SJCRH30 (cell line): ENCODE measurements at regions not wholly inside any gene's neighbourhood (a gene's known extent, or its start where the extent isn't known, plus 50 kb on each side); places are given as distances from the start of the nearest gene placed in this dataset.
"Not testable (repeated sequence)": the region's sequence is repeated elsewhere in the genome, so short reads cannot be mapped to it uniquely, and the experiment has no call there.

Source experiments
- DNase-seq, 2 experiments: peaks; one replicate each; pipeline ENCODE4 v3.0.0-alpha.2; 2015 to 2020
- H3K27ac ChIP-seq: fragments of 250-450 bp; sonication (Bioruptor Pico); 2 replicates; pipeline ENCODE4 v1.5.1; 2020; ENCODE audit warnings: mild to moderate bottlenecking, moderate library complexity
- H3K27me3 ChIP-seq: fragments of 250-450 bp; sonication (Bioruptor Pico); 2 replicates; pipeline ENCODE4 v1.5.1; 2020; ENCODE audit warnings: mild to moderate bottlenecking, moderate library complexity
- H3K36me3 ChIP-seq: fragments of 250-450 bp; sonication (Bioruptor Pico); 2 replicates; pipeline ENCODE4 v1.5.1; 2020; ENCODE audit warnings: mild to moderate bottlenecking, moderate library complexity
- H3K4me1 ChIP-seq: fragments of 250-450 bp; sonication (Bioruptor Pico); 2 replicates; pipeline ENCODE4 v1.5.1; 2020; ENCODE audit warnings: mild to moderate bottlenecking, moderate library complexity
- H3K4me3 ChIP-seq: fragments of 250-450 bp; sonication (Bioruptor Pico); 2 replicates; pipeline ENCODE4 v1.5.1; 2020; ENCODE audit warnings: mild to moderate bottlenecking, moderate library complexity
- H3K9me3 ChIP-seq: fragments of 250-450 bp; sonication (Bioruptor Pico); replicated peaks from 2 replicates; pipeline ENCODE4 v1.5.1; 2020; ENCODE audit warnings: mild to moderate bottlenecking, moderate library complexity

DNA sequence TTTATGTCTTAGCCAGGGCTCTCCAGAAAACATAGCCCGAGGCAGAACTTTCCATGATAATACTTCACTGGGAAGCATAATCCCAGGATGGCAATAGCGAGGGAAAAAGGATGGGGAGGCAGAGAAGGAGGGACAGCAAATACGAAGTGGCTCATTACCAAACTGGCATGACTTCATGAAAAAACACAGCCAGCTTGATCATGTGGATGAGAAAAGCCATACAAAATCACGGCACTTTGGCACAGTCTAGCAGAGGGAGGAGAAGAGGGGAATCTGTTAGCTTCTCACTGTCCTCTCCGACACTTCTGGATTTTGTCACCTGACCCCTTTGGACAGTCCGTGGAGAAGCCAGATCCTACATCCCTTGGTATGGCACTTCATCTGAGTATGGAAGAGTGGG is 212.5 kb upstream of the GRIK2 start:
- H3K4me1 ChIP-seq: no peaks in the 10 kb centered on the region
- no peak for DNase-seq
- no peaks in the 10 kb centered on the region for H3K36me3 ChIP-seq
- no peak overlapping the region for H3K4me3 ChIP-seq
- H3K27ac ChIP-seq: no peak overlapping the region
- no peaks in the 10 kb centered on the region for H3K9me3 ChIP-seq
- H3K27me3 ChIP-seq: no peaks in the 10 kb centered on the region

- H3K27ac ChIP-seq, H3K27me3 ChIP-seq, H3K9me3 ChIP-seq, H3K36me3 ChIP-seq, H3K4me3 ChIP-seq, H3K4me1 ChIP-seq: not testable (repeated sequence)
- DNase-seq: peak in 1 of 2 experiments; percentile 7
Observed at GRCh38 chr6:101188285-101188798, 205.2 kb upstream of the GRIK2 start.

DNA sequence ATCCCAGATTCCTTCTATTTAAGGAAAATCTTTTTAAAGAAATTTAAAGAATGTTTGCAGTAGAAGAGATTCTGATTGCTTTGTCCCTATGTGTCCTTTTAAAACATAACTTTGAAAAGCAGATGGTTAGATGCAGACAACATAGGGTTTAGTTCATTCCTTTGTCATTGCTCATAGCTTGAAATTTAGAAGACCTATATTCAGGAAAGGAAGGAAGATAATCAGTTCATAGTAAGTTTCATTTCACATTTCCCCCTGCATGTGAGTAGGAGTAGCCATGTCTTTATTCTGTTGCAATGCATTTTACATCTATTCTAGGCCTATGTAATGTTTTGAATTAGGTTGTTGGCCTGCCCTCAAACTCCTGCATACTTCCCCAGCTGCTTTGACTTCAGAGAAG is 197.9 kb upstream of the GRIK2 start:
- Histone ChIP-seq H3K4me3 (no peak overlapping the region), H3K27me3 (no peaks in the 10 kb centered on the region), H3K9me3 (no peaks in the 10 kb centered on the region), H3K36me3 (no peaks in the 10 kb centered on the region), H3K27ac (no peak overlapping the region), H3K4me1 (no peaks in the 10 kb centered on the region)
- no peak for DNase-seq

DNA sequence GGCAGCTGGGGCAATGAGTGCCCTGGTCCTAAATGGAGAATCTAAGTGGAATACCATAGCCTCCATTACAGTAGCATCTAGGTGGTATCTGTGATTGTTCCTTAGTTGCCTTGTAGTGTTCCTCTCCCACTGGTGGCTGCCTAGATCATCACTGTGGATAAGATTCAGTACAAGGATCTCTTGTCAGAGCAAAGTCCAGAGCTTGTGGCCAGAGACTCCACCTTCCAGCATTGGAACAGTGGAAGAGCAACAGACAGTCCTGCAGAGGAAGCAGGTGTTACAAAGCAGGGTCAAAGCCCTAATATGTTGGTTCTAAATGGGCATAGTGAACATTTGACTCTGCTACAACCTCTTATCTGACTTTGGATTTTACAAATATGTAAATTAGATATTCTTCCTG is 194.1 kb upstream of the GRIK2 start:
- no peaks in the 10 kb centered on the region for H3K36me3 ChIP-seq

GRCh38 chr6:101202867-101203374 is 190.6 kb upstream of the GRIK2 start:
- Histone ChIP-seq H3K9me3 (no peaks in the 10 kb centered on the region), H3K4me3 (no peak overlapping the region), H3K36me3 (no peaks in the 10 kb centered on the region), H3K4me1 (no peaks in the 10 kb centered on the region), H3K27me3 (no peaks in the 10 kb centered on the region), H3K27ac (no peak overlapping the region)
- DNase-seq: no peak

More for the DNA sequence above, 194.1 kb upstream of the GRIK2 start:
- H3K4me3 ChIP-seq: no peak overlapping the region
- DNase-seq: no peak
- no peaks in the 10 kb centered on the region for H3K27me3 ChIP-seq
- no peak overlapping the region for H3K27ac ChIP-seq
- no peaks in the 10 kb centered on the region for H3K4me1 ChIP-seq
- H3K9me3 ChIP-seq: no peaks in the 10 kb centered on the region

- Histone ChIP-seq H3K36me3 (no peaks in the 10 kb centered on the region), H3K4me3 (no peak overlapping the region), H3K27me3 (no peaks in the 10 kb centered on the region), H3K9me3 (no peaks in the 10 kb centered on the region), H3K4me1 (no peaks in the 10 kb centered on the region), H3K27ac (no peak overlapping the region)
- DNase-seq: no peak
Observed at GRCh38 chr6:101203664-101204063, 189.8 kb upstream of the GRIK2 start.

GRCh38 chr6:101208152-101208551 is 185.4 kb upstream of the GRIK2 start:
- DNase-seq: no peak
- Histone ChIP-seq H3K36me3 (no peaks in the 10 kb centered on the region), H3K27ac (no peak overlapping the region), H3K9me3 (no peaks in the 10 kb centered on the region), H3K27me3 (no peaks in the 10 kb centered on the region), H3K4me3 (no peak overlapping the region), H3K4me1 (no peaks in the 10 kb centered on the region)

DNA sequence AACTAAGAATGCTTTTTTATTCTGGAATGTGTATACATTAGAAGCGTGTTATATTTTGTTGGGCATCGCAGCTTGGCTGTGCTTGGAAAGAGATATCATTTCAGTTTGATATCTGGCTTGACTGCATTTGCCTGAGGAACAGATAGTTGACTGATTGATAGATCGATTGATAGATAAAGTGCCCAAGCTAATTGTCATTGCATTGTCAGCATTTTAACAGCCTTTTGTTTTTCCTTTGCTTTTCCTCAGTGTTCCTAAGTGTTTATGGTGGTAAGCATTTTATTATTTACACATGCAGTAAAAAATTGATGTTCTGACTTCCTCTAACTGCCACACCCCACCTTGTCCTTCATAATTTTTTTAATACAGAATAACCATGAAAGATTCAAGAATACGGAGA is 180.9 kb upstream of the GRIK2 start:
- no peaks in the 10 kb centered on the region for H3K36me3 ChIP-seq
- no peaks in the 10 kb centered on the region for H3K4me1 ChIP-seq
- no peak overlapping the region for H3K27ac ChIP-seq
- no peak for DNase-seq
- no peak overlapping the region for H3K4me3 ChIP-seq
- H3K27me3 ChIP-seq: no peaks in the 10 kb centered on the region
- no peaks in the 10 kb centered on the region for H3K9me3 ChIP-seq

- H3K9me3 ChIP-seq: no peaks in the 10 kb centered on the region
- DNase-seq: no peak
- no peak overlapping the region for H3K4me3 ChIP-seq
- H3K36me3 ChIP-seq: no peaks in the 10 kb centered on the region
- no peaks in the 10 kb centered on the region for H3K27me3 ChIP-seq
- H3K27ac ChIP-seq: no peak overlapping the region
- H3K4me1 ChIP-seq: no peaks in the 10 kb centered on the region
Observed at GRCh38 chr6:101222007-101222406, 171.5 kb upstream of the GRIK2 start.

DNA sequence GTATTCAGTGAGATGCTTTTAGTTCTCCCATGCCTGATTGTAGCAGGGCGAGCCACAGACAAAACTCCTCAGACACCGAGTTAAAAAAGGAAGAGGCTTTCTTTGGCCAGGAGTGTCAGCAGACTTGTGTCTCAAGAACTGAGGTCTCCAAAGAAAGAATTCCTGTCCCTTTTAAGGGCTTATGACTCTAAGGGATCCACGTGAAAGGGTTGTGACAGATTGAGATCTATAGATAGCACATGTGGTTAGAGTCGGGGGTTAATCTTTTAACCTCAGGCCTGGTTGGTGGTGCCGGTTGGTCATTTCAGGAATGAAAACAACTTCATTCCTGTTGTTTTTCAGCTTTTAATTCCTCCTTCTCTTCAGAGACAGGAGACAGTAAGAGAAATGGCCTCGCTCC is 168.8 kb upstream of the GRIK2 start:
- Histone ChIP-seq H3K27me3 (no peaks in the 10 kb centered on the region), H3K4me3 (no peak overlapping the region), H3K4me1 (no peaks in the 10 kb centered on the region), H3K36me3 (no peaks in the 10 kb centered on the region), H3K9me3 (no peaks in the 10 kb centered on the region), H3K27ac (no peak overlapping the region)
- no peak for DNase-seq

DNA sequence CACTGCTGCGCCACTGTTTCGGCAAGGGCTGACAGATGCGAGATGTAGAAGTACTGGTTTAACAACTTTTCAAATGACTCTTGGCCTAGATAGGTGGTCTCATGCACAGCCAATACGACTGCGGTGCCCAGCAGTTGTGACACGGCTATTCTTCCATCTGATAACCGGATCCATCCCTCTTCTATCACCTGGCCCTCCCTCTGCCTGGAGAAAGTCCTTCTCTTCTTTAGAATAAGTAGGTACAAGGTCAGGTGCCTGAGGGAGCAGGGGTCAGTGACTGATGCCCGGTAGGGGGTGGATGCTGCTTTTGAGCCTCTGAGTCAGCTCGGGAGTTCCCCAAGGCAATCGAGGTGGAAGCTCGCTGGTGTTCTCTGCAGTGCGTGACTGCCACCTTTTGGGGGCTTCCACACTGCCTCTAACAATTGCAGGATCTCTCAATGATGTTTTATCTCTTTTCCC is 166.8 kb upstream of the GRIK2 start:
- no peaks in the 10 kb centered on the region for H3K9me3 ChIP-seq
- no peak overlapping the region for H3K4me3 ChIP-seq
- no peak overlapping the region for H3K27ac ChIP-seq
- DNase-seq: peak; percentile 39 to 67
- no peaks in the 10 kb centered on the region for H3K4me1 ChIP-seq
- H3K27me3 ChIP-seq: no peaks in the 10 kb centered on the region
- no peaks in the 10 kb centered on the region for H3K36me3 ChIP-seq

GRCh38 chr6:101230866-101231265 is 162.6 kb upstream of the GRIK2 start:
- H3K27ac ChIP-seq: no peak overlapping the region
- no peaks in the 10 kb centered on the region; the same call in 1 of the 2 replicates for H3K4me1 ChIP-seq
- no peaks in the 10 kb centered on the region for H3K27me3 ChIP-seq
- no peak for DNase-seq
- no peak overlapping the region for H3K4me3 ChIP-seq
- H3K9me3 ChIP-seq: no peaks in the 10 kb centered on the region
- no peaks in the 10 kb centered on the region for H3K36me3 ChIP-seq

- Histone ChIP-seq H3K27ac (no peak overlapping the region), H3K4me1 (no peaks in the 10 kb centered on the region; the same call in 1 of the 2 replicates), H3K4me3 (no peak overlapping the region), H3K9me3 (no peaks in the 10 kb centered on the region), H3K27me3 (no peaks in the 10 kb centered on the region), H3K36me3 (no peaks in the 10 kb centered on the region)
- no peak for DNase-seq
Observed at GRCh38 chr6:101231606-101232235, 161.8 kb upstream of the GRIK2 start.

DNA sequence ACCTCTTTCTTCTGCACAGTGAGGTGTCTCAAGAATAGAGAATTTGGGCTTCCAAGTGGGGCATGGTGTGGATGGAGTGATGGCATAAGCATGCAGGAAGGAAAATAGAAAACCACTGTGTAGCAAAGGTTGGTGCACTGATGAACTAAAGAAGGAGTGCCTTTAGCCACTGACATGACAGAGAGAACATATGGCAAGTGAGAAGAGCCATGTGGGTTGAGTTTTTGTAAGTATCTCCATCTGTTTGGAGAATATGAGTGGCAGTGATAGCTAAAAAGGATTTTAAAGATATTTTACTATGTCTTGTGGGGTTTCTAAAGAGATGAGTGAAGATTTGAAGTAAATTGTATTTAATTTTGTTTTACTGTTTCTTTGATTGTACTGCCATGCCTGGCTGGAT is 160.5 kb upstream of the GRIK2 start:
- Histone ChIP-seq H3K36me3 (no peaks in the 10 kb centered on the region), H3K27me3 (no peaks in the 10 kb centered on the region), H3K9me3 (no peaks in the 10 kb centered on the region), H3K4me1 (no peaks in the 10 kb centered on the region; the same call in 1 of the 2 replicates), H3K4me3 (no peak overlapping the region), H3K27ac (no peak overlapping the region)
- no peak for DNase-seq

DNA sequence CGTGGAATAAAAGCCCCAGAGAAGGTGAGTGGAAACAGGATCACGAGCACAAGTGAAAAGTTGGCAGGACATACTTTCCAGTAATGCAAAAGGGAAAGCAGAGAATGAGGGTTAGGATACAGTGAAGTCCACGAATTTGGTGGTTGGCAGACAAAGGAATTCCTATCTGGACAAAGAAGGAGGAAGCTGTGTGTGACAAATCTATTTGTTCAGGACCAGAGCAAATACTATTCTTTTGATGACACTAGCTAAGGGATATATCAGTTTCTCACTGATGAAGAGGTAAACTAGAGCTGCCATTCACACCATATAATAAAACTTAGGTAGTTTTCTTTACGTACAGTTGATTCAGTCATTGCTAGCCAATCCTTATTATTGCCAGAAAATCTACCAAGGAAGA is 156.8 kb upstream of the GRIK2 start:
- H3K9me3 ChIP-seq: no peaks in the 10 kb centered on the region
- H3K4me3 ChIP-seq: no peak overlapping the region
- no peaks in the 10 kb centered on the region; the same call in 1 of the 2 replicates for H3K4me1 ChIP-seq

GRCh38 chr6:101241442-101241841 is 152.1 kb upstream of the GRIK2 start:
- no peaks in the 10 kb centered on the region for H3K4me1 ChIP-seq
- DNase-seq: no peak
- H3K27me3 ChIP-seq: no peaks in the 10 kb centered on the region
- no peaks in the 10 kb centered on the region for H3K36me3 ChIP-seq
- no peaks in the 10 kb centered on the region for H3K9me3 ChIP-seq
- no peak overlapping the region for H3K27ac ChIP-seq
- no peak overlapping the region for H3K4me3 ChIP-seq

More for the DNA sequence above, 156.8 kb upstream of the GRIK2 start:
- DNase-seq: no peak
- H3K27me3 ChIP-seq: no peaks in the 10 kb centered on the region
- no peak overlapping the region for H3K27ac ChIP-seq
- no peaks in the 10 kb centered on the region for H3K36me3 ChIP-seq
